Common myeloid progenitor, CD34-positive (primary cell): ENCODE measurements at regions not wholly inside any gene's neighbourhood (a gene's known extent, or its start where the extent isn't known, plus 50 kb on each side); places are given as distances from the start of the nearest gene placed in this dataset.

Experiments
- CTCF ChIA-PET: fragments of 350-600 bp; sonication (Branson Sonifier 250); formaldehyde crosslinking; loops from one replicate; lab custom pipeline; 2021; ENCODE audit warnings: antibody characterized with exemption; lab: Charles Lee
- POLR2A ChIA-PET: fragments of 350-600 bp; sonication (Branson Sonifier 250); formaldehyde crosslinking; loops from one replicate; lab custom pipeline; 2021; ENCODE audit warnings: antibody characterized with exemption; lab: Charles Lee
- DNase-seq, 3 donors: peaks; one replicate each; pipeline versions ENCODE4 v3.0.0 to v3.0.0-alpha.2; 2013
- H3K27ac ChIP-seq, 2 experiments: 1 replicate in 1 of 2; 2 replicates in 1 of 2; pipeline ENCODE4 v1.7.0; 2013; ENCODE audit warnings: inconsistent platforms in 2 of 2, low read length in 2 of 2, mild to moderate bottlenecking in 2 of 2, low read depth in 1 of 2, moderate library complexity in 1 of 2; ENCODE audit not compliant: severe bottlenecking in 2 of 2, insufficient read depth in 1 of 2, poor library complexity in 1 of 2
- H3K27me3 ChIP-seq, 5 experiments: replicated peaks in 2 of 5; 1 replicate in 3 of 5; 2 replicates in 2 of 5; pipeline versions ENCODE4 v1.6.1 to v1.7.0; 2013; ENCODE audit warnings: low read length in 4 of 5, mild to moderate bottlenecking in 2 of 5, moderate library complexity in 2 of 5, inconsistent platforms in 1 of 5; ENCODE audit not compliant: insufficient read depth in 5 of 5, control insufficient read depth in 4 of 5
- H3K36me3 ChIP-seq, 4 experiments: 1 replicate in 2 of 4; 2 replicates in 2 of 4; pipeline versions ENCODE4 v1.6.1 to v1.7.0; 2013; ENCODE audit warnings: low read length in 3 of 4, control low read depth in 1 of 4, mild to moderate bottlenecking in 1 of 4; ENCODE audit not compliant: control insufficient read depth in 4 of 4, insufficient read depth in 4 of 4
- H3K4me1 ChIP-seq, 4 experiments: 1 replicate in 3 of 4; 2 replicates in 1 of 4; pipeline versions ENCODE4 v1.6.1 to v1.7.1; 2013; ENCODE audit warnings: low read length in 3 of 4, mild to moderate bottlenecking in 3 of 4, control low read depth in 1 of 4, inconsistent platforms in 1 of 4, moderate library complexity in 1 of 4; ENCODE audit not compliant: control insufficient read depth in 4 of 4, insufficient read depth in 4 of 4; ENCODE audit errors: control extremely low read depth in 1 of 4
- H3K4me3 ChIP-seq, 7 experiments: 1 replicate in 4 of 7; 2 replicates in 3 of 7; pipeline versions ENCODE4 v1.5.1 to v1.7.0; 2013; ENCODE audit warnings: mild to moderate bottlenecking in 7 of 7, low read length in 6 of 7, moderate library complexity in 6 of 7, inconsistent platforms in 2 of 7, low read depth in 2 of 7, control low read depth in 1 of 7; ENCODE audit not compliant: insufficient read depth in 4 of 7, control insufficient read depth in 1 of 7; ENCODE audit errors: extremely low read depth in 1 of 7
- H3K9me3 ChIP-seq, 5 experiments: 1 replicate in 4 of 5; 2 replicates in 1 of 5; pipeline versions ENCODE4 v1.6.1 to v1.7.1; 2013; ENCODE audit warnings: low read length in 4 of 5, mild to moderate bottlenecking in 2 of 5, inconsistent platforms in 1 of 5, low read depth in 1 of 5, moderate library complexity in 1 of 5; ENCODE audit not compliant: control insufficient read depth in 4 of 5, insufficient read depth in 2 of 5; ENCODE audit errors: control extremely low read depth in 1 of 5
- WGBS: methylation state at CpG from one replicate; pipeline ENCODE4 v1.1.5; 2013; ENCODE audit not compliant: insufficient coverage; 5-methylcytosine and 5-hydroxymethylcytosine counted together

DNA sequence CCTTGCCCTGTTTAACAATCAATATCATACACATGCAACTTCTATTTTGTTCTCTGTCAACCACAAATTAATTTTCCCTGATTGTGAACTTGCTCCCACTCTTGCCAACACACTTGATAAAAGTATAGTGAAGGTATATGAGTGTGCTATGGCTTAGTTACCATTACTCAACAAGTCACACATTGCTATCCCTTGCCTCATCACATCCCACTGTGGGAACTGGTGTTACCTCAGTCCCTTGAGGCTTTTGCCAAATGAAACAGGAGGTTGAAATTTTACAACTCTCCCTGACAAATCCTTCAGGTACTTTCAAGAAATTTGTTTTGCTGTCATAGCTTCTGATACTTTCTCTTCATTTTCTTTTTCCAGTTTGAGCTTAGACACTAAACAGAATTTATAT lies 472.5 kb upstream of the SEMA3D start:
- CTCF ChIA-PET = no interaction called here
- Histone ChIP-seq H3K9me3 (no peaks in the 10 kb centered on the region), H3K27me3 (no peaks in the 10 kb centered on the region), H3K4me3 (no peak overlapping the region), H3K4me1 (no peaks in the 10 kb centered on the region), H3K36me3 (no peaks in the 10 kb centered on the region), H3K27ac (no peak overlapping the region)
- DNase-seq = no peak
- POLR2A ChIA-PET = no interaction called here

DNA sequence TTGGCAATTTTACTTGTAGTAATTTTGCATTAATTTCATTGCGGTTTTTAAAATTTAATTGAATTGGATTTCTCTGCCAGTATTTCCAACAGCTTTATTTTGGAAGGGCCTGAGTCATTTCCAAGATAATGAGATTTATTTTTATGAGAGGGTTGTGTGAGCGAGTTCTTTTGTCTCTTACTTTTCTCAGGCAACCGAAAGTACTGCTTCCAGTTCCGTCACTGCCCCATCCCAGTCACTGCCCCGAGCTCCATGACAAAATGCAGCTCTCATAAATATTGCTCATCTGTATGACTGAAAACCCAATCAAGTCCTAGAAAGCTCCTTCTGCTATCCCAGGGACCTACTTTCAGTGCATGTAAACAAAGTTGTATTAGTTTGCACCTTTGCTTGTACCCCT lies 468.4 kb upstream of the SEMA3D start:
- Histone ChIP-seq H3K27ac (no peak overlapping the region), H3K27me3 (no peaks in the 10 kb centered on the region), H3K36me3 (no peaks in the 10 kb centered on the region), H3K4me1 (no peaks in the 10 kb centered on the region), H3K4me3 (no peak overlapping the region), H3K9me3 (no peaks in the 10 kb centered on the region)
- no peak for DNase-seq
- POLR2A ChIA-PET = no interaction called here
- WGBS = 100% methylated on average over 3 of the region's 5 CpGs
- CTCF ChIA-PET = interaction anchor here (1.3 kb wide), 1 partner anchor 22 kb away, joined by 3 read pairs; no protein-coding TSS in a partner anchor

DNA sequence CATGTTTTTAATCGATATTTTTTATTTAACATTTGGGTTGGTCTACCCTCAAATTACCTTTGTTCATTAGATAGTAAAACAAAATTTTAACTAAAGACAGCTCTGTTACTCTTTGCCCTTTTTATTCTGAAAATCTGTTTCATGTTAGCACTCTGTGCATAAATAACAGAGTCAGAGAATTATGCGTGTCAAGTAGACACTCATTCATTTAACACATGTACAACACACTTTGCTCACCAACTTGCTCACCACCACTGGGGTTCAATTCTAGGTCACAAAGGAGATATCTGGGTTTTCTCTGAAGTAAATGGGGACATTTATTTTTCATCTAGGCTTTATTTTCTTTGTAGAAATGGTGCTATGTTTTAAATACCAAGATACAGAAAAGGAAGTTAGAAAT lies 457.4 kb upstream of the SEMA3D start:
- WGBS = no CpG with 5 or more reads among the region's 2 CpGs
- Histone ChIP-seq H3K9me3 (no peaks in the 10 kb centered on the region), H3K4me3 (no peak overlapping the region), H3K27ac (no peak overlapping the region), H3K36me3 (no peaks in the 10 kb centered on the region), H3K4me1 (no peaks in the 10 kb centered on the region), H3K27me3 (no peaks in the 10 kb centered on the region)
- POLR2A ChIA-PET = no interaction called here
- CTCF ChIA-PET = no interaction called here
- DNase-seq = no peak

DNA sequence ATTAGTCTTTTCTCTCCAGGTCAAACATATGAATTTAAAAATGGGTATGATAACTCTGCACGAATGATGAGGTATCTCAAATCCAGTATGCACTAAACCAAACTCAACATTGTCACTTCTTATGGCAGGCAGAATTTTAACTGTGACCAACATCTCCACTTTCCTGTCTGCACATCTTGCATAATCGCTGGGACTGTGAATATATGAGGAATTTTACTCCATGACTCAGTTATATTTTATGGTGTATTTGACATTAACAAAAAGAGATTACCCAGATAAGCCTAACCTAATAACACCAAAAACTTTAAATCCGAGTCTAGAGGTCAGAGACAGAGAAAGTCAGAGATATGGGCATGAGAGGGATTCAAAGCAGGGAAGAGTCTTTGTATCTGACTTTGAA lies 454.5 kb upstream of the SEMA3D start:
- no peaks in the 10 kb centered on the region for H3K27me3 ChIP-seq
- no peak overlapping the region for H3K4me3 ChIP-seq
- no peak for DNase-seq
- H3K9me3 ChIP-seq = no peaks in the 10 kb centered on the region
- no peaks in the 10 kb centered on the region for H3K36me3 ChIP-seq
- H3K4me1 ChIP-seq = peaks cover 0 to 5% (median 0%) of the 10 kb centered on the region in 4 experiments
- ChIA-PET CTCF (no interaction called here), POLR2A (no interaction called here)
- no CpG with 5 or more reads among the region's 3 CpGs for WGBS
- H3K27ac ChIP-seq = no peak overlapping the region

DNA sequence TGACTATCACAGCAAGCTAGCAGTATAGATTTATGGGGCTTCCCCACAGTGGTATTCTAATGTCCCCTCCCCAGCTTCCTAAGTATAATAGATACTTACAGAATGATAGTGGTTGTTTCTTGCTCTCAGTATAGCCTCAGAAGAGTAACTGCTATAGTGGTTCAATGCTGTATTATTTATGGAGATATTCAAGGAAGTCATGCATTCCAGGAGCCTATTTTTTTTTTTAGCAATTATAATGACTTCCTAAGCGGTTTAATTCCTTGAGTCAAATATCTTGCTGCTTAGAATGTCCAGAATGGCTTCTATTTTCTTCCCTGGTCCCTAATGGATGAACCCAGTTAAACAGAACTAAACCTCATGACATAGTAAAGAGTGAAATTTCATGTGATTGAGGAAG lies 451.5 kb upstream of the SEMA3D start:
- CTCF ChIA-PET = no interaction called here
- peaks cover 0 to 5% (median 0%) of the 10 kb centered on the region in 4 experiments for H3K4me1 ChIP-seq
- H3K36me3 ChIP-seq = no peaks in the 10 kb centered on the region
- H3K4me3 ChIP-seq = no peak overlapping the region
- H3K27me3 ChIP-seq = no peaks in the 10 kb centered on the region
- no peaks in the 10 kb centered on the region for H3K9me3 ChIP-seq
- H3K27ac ChIP-seq = no peak overlapping the region
- no peak for DNase-seq
- 100% methylated on average over 1 of the region's 1 CpG for WGBS
- POLR2A ChIA-PET = no interaction called here

DNA sequence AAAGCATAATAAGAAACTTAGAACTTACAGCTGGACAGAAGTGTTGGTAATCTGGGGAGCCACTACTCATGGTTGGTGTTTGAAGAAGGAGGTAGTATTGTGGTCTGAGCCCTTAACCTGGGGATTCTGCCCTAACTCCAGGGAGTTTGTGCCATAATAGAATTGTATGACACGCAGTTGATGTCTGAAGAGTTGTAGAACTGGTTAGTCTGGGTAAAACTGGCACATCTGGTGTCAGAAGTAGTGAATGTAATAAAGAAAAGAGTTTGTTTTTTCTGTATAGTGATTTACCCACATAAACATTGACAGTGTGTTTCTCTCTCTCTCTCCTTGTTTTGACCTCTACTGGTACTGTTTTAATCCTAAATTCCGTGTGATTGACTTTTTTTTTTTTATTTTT lies 448.1 kb upstream of the SEMA3D start:
- Histone ChIP-seq H3K27me3 (no peaks in the 10 kb centered on the region), H3K36me3 (no peaks in the 10 kb centered on the region), H3K27ac (no peak overlapping the region), H3K9me3 (no peaks in the 10 kb centered on the region), H3K4me3 (no peak overlapping the region), H3K4me1 (peaks cover 0 to 14% (median 4%) of the 10 kb centered on the region in 4 experiments)
- ChIA-PET POLR2A (no interaction called here), CTCF (no interaction called here)
- no CpG with 5 or more reads among the region's 2 CpGs for WGBS
- no peak for DNase-seq

DNA sequence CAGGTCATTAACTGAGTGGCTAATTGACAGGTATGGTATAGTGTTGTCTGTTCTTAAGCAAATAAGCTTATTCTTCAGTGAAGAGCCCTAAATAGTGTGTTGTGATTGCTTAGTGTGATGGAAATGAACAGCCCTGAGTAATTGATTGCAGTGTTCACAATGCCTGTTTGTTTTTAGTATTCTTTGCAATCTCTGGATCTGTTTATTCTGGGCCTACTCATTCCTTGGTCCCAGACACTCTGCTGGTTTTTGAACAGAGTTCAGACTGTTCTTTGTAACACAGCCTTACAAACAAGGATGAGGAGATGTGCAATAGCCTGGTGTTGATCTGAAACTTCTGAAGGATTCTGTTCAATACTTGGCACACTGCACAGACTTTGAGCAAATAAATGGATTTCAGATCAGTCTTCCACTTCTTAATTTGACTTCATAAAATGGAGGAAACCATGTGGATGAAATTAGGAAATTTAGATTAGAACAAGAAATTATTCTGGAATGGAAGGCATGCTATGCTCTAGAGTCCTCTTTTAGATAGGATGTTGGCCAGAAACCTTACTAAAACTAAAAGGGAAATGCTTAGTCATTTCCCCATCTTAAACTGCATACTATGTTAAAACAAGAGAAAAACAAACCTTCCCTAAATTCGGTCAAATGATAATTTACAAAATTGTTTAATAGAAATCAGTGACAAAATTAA lies 444.2 kb upstream of the SEMA3D start:
- DNase-seq = peak; percentile 8 to 70 (median 53)
- Histone ChIP-seq H3K27me3 (no peaks in the 10 kb centered on the region), H3K9me3 (no peaks in the 10 kb centered on the region), H3K4me3 (peak overlapping the region in 1 of 7 experiments; percentile 28), H3K4me1 (peaks cover 0 to 9% (median 4%) of the 10 kb centered on the region in 4 experiments), H3K36me3 (no peaks in the 10 kb centered on the region), H3K27ac (peak overlapping the region in 1 of 2 experiments; percentile 17)
- WGBS = no CpG with 5 or more reads among the region's 1 CpG
- POLR2A ChIA-PET = no interaction called here
- CTCF ChIA-PET = no interaction called here
